Activated B cell treated with CpG ODN at 0.5 μM for 24 hours (primary cell): ENCODE measurements at regions not wholly inside any gene's neighbourhood (a gene's known extent, or its start where the extent isn't known, plus 50 kb on each side); places are given as distances from the start of the nearest gene placed in this dataset.

Source experiments
- ATAC-seq: fragments of 200-7000 bp; cut with Tn5 transposase; one replicate; pipeline ENCODE4 v1.10.0; 2021; ENCODE audit warnings: low read depth, mild to moderate bottlenecking, moderate library complexity
- CTCF ChIA-PET: fragments of 350-600 bp; sonication (Branson Sonifier 250); formaldehyde crosslinking; loops from one replicate; lab custom pipeline; 2021; ENCODE audit warnings: antibody characterized with exemption; lab: Charles Lee
- POLR2A ChIA-PET: fragments of 350-600 bp; sonication (Branson Sonifier 250); formaldehyde crosslinking; loops from one replicate; lab custom pipeline; 2021; ENCODE audit warnings: antibody characterized with exemption; lab: Charles Lee
- DNase-seq: peaks from one replicate; pipeline ENCODE4 v3.0.0; 2022
- H3K27ac Mint-ChIP-seq: one replicate; pipeline ENCODE4 v1.8.0; 2020; ENCODE audit warnings: mixed read lengths
- H3K27me3 Mint-ChIP-seq: one replicate; pipeline ENCODE4 v1.8.0; 2021; ENCODE audit warnings: mixed read lengths
- H3K36me3 Mint-ChIP-seq: one replicate; pipeline ENCODE4 v1.8.0; 2021; ENCODE audit warnings: low read depth, mixed read lengths
- H3K4me1 Mint-ChIP-seq: one replicate; pipeline ENCODE4 v1.8.0; 2021; ENCODE audit warnings: mixed read lengths
- H3K4me3 Mint-ChIP-seq: one replicate; pipeline ENCODE4 v1.8.0; 2020; ENCODE audit warnings: mild to moderate bottlenecking, mixed read lengths
- H3K9me3 Mint-ChIP-seq: one replicate; pipeline ENCODE4 v1.8.0; 2020; ENCODE audit warnings: mixed read lengths
- intact Hi-C: fragments of 100-400 bp; cut with micrococcal nuclease; formaldehyde crosslinking; loops from one replicate; pipeline ENCODE4 v1.15.1; 2024
- TF ChIP-seq, protein P1 (sequence below): fragments of 200-600 bp; IDR thresholded peaks from one replicate; pipeline ENCODE4 v1.8.0; 2022; ENCODE audit warnings: antibody characterized with exemption, mild to moderate bottlenecking

DNA sequence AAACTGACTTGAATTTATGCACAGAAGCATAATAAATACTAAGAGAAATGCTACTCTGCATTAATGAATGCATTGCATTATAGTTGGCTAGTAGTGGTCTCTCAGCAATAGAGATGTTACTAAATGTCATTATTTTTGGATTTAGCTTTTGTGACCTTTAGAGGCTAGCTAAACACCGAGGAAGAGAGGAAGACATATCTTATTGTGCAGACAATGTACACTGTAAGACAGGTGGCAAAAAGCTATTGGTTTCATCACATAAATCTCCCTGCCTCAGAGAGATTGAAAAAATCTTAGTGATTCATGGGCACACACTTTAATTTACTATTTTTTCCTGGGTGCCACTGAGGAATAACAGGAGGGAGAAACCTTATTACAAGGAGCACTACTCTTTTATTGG, 435.9 kb downstream of the TMEM232 start:
- Mint-ChIP-seq H3K4me3 (no peak overlapping the region), H3K36me3 (no peaks in the 10 kb centered on the region), H3K27ac (no peak overlapping the region), H3K9me3 (peaks cover 9% of the 10 kb centered on the region), H3K27me3 (no peaks in the 10 kb centered on the region), H3K4me1 (no peaks in the 10 kb centered on the region)
- intact Hi-C loops = no loop called here
- TF ChIP-seq, protein P1, sequence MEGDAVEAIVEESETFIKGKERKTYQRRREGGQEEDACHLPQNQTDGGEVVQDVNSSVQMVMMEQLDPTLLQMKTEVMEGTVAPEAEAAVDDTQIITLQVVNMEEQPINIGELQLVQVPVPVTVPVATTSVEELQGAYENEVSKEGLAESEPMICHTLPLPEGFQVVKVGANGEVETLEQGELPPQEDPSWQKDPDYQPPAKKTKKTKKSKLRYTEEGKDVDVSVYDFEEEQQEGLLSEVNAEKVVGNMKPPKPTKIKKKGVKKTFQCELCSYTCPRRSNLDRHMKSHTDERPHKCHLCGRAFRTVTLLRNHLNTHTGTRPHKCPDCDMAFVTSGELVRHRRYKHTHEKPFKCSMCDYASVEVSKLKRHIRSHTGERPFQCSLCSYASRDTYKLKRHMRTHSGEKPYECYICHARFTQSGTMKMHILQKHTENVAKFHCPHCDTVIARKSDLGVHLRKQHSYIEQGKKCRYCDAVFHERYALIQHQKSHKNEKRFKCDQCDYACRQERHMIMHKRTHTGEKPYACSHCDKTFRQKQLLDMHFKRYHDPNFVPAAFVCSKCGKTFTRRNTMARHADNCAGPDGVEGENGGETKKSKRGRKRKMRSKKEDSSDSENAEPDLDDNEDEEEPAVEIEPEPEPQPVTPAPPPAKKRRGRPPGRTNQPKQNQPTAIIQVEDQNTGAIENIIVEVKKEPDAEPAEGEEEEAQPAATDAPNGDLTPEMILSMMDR = no peak
- DNase-seq = no peak
- ChIA-PET POLR2A (no interaction called here), CTCF (no interaction called here)
- ATAC-seq = no peak

DNA sequence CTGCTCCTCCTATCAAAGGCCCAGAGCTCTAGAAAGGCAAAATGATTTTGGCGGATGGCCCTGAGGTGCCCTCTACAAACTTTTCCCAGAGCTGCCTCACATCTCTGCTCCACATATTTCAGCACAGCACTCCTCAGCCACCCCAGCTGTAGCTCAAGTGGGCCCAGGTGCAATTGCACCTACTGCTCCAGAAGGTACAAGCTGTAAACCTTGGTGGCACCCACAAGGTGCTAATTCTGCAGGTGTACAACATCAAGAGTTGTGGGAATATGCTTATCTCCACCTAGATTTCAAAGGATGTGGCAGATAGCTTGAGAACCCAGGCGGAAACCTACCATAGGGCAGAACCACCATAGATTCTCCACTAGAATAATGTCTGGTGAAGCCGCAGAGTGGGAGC, 432.2 kb downstream of the TMEM232 start:
- POLR2A ChIA-PET = no interaction called here
- TF ChIP-seq, protein P1 = no peak
- intact Hi-C loops = no loop called here
- Mint-ChIP-seq H3K27me3 (no peaks in the 10 kb centered on the region), H3K4me1 (no peaks in the 10 kb centered on the region), H3K27ac (no peak overlapping the region), H3K4me3 (no peak overlapping the region), H3K36me3 (no peaks in the 10 kb centered on the region), H3K9me3 (peaks cover 6% of the 10 kb centered on the region)
- ATAC-seq (no peak), DNase-seq (no peak)
- CTCF ChIA-PET = no interaction called here

DNA sequence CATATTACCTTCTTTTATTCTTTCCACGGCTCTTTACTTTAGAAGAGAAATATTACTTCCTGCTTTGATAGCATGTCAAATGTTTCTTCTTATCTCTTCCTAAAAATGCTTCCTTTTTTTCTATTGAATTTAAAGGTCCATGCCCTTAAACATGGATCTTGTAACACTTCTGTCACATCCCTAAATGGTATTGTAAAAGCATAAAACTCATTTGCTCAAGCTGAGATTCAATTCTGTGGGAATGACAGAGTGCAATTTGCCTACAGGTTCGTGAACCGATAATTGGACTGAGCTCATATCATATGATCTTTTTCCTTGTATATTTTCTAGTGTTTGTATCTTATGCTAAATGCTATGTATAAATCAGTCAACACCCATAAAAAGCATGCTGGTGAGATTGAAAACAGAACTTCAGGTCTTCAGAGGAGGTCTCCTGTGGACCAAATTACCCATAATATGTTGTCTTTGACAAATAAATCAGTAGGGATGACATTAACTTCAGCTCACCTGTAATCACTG, 429.3 kb downstream of the TMEM232 start:
- CTCF ChIA-PET = no interaction called here
- intact Hi-C loops = no loop called here
- POLR2A ChIA-PET = no interaction called here

DNA sequence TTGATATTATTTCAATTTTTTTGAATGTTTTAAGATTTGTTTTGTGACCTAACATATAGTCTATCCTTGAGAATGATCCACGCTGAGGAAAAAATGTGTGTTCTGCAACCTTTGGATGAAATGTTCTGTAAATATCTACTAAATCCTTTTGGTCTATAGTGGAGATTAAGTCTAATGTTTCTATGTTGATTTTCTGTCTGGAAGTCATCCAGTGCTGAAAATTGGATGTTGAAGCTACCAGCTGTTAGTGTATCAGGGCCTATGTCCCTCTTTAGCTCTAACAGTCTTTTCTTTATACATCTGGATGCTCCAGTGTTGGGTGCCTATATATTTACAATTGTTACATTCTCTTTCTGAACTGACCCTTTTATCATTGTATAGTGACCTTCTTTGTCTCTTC, 422.3 kb downstream of the TMEM232 start:
- H3K9me3 Mint-ChIP-seq = peaks cover 8% of the 10 kb centered on the region
- DNase-seq (no peak), ATAC-seq (no peak)
- H3K36me3 Mint-ChIP-seq = no peaks in the 10 kb centered on the region
- TF ChIP-seq, protein P1 = no peak
- no peak overlapping the region for H3K4me3 Mint-ChIP-seq
- H3K27me3 Mint-ChIP-seq = no peaks in the 10 kb centered on the region
- POLR2A ChIA-PET = no interaction called here
- no peaks in the 10 kb centered on the region for H3K4me1 Mint-ChIP-seq
- intact Hi-C loops = no loop called here
- CTCF ChIA-PET = no interaction called here
- no peak overlapping the region for H3K27ac Mint-ChIP-seq

More for the DNA sequence above, 429.3 kb downstream of the TMEM232 start:
- Mint-ChIP-seq H3K4me1 (no peaks in the 10 kb centered on the region), H3K27me3 (no peaks in the 10 kb centered on the region), H3K27ac (no peak overlapping the region), H3K4me3 (no peak overlapping the region), H3K36me3 (no peaks in the 10 kb centered on the region), H3K9me3 (peaks cover 13% of the 10 kb centered on the region)
- no peak for DNase-seq
- ATAC-seq = no peak
- TF ChIP-seq, protein P1 = no peak

DNA sequence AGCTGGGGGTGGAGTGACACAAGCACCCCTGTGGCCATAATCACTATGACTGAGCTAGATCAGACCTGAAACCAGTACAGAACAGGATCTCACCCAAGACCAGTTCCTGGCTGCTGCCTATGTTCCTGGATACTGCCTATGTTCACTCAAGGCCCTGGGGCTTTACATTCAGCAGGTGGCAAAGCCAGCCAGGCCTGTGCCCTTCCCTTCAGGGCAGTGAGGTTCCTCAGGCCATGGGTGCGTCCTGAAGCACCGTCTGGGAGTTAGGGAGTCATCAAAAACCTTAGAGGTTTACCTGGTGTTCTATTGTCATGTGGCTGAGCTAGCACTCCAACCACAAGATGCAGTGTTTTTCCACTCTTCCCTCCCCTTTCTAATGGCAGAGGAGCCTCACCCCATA, 419.8 kb downstream of the TMEM232 start:
- no peaks in the 10 kb centered on the region for H3K27me3 Mint-ChIP-seq
- no peaks in the 10 kb centered on the region for H3K4me1 Mint-ChIP-seq
- no peaks in the 10 kb centered on the region for H3K36me3 Mint-ChIP-seq
- POLR2A ChIA-PET = no interaction called here
- CTCF ChIA-PET = no interaction called here
- H3K9me3 Mint-ChIP-seq = peaks cover 3% of the 10 kb centered on the region
- ATAC-seq = no peak
- TF ChIP-seq, protein P1 = no peak
- intact Hi-C loops = no loop called here
- no peak for DNase-seq
- H3K4me3 Mint-ChIP-seq = no peak overlapping the region
- H3K27ac Mint-ChIP-seq = no peak overlapping the region
